NCI-H345 treated with DMSO at 0.1 percent for 48 hours (cell line): ENCODE measurements at regions not wholly inside any gene's neighbourhood (a gene's known extent, or its start where the extent isn't known, plus 50 kb on each side); places are given as distances from the start of the nearest gene placed in this dataset.

ENCODE experiments used
- DNase-seq: peaks from one replicate; lab custom pipeline; 2025; ENCODE audit not compliant: unreplicated experiment; lab: John Stamatoyannopoulos, UW

DNA sequence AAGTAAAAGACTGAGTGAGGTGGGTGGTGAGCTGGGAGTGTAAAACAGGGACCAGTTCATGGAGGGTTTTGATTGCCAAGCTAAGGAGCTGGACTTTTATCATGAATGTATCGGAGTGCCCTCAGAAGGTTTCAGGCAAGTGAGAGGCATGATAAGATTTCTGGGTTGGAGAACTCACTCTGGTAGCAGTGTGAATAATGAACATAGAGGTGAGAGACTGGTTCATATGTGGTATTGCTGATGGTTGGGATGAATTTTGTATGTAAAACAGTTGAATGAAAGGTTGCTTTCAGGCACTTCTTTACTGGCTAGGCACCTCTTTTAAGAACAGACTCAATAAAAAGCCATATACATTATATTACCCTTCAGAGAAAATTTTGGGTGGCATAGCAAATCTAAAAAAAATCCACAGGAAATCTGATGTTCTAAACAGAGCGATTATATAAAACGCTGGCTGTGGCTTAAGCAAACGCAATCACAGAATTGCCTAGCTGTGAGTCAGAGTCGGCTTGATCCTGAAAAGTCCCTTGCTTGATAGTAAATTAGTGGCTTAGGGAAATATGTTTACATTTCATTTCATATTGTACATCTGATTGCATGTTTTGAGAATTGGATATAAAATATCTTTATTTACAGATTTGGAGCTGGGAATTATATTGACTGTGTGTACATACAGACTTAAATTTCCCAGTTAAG lies 92.9 kb upstream of the HDAC9 start:
- no peak for DNase-seq

DNA sequence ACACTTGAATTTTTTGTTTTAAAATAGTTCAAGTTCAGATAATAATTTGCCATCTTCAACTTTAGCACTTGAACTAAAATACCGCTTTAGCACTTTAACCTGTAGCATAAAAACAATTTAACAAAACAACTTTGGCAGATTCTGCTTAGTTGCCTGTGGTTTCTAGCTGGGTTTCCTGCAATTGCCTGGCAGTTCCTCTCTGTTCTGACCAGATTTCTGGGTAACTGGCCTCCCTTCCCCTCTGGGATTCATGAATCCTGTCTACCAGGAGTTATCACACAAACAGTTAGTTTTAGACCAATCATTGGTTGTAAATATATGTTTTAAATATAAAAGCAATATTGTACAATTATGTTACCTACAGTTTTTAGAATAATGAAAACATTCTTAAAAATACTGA lies 89.8 kb upstream of the HDAC9 start:
- no peak for DNase-seq

DNA sequence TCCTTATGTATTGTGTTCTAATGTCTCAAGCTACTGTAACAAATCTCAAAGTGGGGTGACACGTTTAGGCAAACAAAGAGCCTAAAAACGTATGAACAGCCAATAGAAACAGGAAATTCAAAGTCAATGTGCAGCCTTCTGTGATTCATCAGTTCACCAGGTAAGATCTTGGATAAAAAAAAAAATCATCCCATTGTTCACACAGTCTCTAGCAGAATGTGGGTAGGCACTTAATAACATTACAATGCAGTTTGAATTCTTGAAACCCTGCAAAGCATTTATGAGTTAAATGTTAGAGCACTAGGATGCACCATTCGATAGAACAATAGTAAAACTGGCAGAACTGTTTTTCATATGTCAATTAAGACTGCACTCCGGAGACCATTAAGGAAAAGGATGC lies 88.2 kb upstream of the HDAC9 start:
- no peak for DNase-seq

DNA sequence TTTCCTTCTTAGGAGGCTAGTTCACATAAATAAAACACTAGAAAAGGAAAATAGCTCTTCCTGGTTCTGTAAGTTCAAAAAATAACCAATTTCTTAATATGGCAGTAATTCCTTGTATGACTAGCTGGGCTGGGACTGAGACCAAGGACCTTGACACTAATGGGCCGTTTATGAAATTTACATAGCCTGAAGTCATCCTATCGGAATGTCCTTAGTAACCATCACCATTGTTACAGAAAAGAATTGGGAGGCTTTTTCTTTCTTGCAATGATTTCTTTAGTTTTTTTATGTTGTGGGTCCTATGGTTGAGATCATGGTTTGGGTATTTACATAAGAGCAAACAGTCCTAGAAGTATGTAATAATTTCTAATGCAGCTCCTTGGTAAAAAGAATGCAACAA lies 87.1 kb upstream of the HDAC9 start:
- DNase-seq, result no peak

DNA sequence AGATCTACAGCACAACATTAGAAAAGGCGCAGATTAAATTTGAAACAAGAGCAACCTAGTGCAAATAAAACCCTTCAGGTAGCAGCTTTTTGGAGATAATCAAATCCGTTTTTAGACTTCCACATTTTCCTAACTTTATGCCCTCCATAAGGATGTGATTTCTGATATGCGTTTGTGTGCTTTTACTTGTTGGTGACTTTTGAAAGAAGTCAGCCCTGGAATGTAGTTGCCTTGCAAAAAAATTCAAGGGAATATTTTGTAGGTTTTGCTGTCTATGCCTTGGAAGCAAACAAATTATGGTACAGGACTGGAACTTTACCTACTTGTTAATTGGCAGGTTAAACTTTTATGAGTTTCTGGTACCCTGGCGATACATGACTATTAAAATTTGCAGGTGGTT lies 86.7 kb upstream of the HDAC9 start:
- no peak for DNase-seq

DNA sequence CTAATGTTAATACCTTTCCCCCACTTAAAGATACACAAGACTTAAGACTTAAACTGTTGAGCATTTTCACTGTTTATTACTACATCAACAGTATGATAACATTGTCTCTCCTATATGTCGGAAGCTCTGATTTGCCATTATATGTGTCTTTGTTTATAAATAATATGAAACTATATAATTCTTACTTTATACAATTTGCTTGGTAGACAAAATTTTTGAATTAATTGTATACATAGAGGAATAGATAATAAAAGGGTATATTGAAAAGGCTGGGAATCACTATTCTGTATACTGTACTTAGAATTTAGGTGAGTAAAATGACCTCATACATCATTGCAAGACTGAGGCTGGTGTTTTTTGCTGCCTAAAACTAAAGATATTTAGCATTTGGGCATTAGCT lies 82.1 kb upstream of the HDAC9 start:
- no peak for DNase-seq

DNA sequence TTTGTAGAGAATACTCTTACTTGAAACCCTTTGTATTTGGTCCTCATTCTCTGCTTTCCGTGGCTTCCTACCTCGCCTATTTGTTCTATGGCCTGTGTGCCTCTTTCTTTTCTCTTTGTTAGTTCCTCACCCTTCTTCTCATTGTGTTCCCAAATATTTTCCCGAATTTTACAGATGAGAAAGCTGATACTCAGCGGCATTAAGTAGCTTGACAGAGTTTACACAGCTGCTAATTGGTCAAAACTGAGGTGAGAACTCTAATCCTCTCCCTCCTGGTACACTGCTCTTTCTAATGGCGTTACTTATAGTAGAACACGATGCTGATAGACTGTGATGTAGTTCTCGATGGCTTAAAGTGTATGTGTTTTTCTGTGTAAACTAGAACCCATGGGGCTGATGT lies 80.7 kb upstream of the HDAC9 start:
- DNase-seq, result no peak

DNA sequence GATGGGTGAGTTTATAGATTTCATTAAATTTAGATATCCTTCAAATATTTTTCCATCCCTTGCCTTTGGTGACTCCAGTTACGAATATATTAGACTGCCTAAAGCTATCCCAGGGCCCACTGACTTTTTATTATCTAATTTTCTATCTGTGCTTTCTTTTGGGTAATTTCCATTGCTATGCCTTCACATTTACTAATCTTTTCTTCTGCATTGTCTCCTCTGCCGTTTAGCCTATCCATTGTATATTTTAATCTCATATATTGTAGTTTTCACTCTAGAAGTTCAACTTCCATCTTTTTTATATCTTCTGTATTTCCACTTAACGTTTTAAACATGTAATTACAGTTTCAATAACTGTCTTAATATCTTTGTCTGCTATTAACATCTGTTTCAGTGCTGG lies 78.6 kb upstream of the HDAC9 start:
- DNase-seq, result no peak

DNA sequence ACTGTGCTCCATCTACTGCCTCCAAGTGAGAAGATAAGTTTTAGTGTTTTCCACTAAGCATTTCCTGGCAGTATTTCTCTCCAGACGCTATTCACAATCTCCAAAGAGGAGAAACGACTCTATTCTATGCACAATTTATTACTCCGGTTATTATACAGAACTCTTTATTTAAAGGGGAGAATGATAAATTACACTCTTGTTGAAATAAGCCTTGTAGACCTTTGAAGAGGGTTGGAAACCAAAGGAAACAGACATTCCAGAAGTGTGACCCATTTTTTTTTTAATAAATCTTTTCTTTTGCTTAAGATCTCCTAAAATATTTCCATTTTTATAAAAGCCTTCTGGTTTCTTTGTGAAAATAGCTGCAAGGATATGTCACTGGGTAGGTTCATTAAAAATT lies 76.1 kb upstream of the HDAC9 start:
- DNase-seq, result no peak

- no peak for DNase-seq
These were observed 75.4 kb upstream of the HDAC9 start for GRCh38 chr7:18420108-18420507.

GRCh38 chr7:18420748-18421147 lies 74.8 kb upstream of the HDAC9 start:
- no peak for DNase-seq

GRCh38 chr7:18421297-18422002 lies 74.1 kb upstream of the HDAC9 start:
- DNase-seq, result no peak

DNA sequence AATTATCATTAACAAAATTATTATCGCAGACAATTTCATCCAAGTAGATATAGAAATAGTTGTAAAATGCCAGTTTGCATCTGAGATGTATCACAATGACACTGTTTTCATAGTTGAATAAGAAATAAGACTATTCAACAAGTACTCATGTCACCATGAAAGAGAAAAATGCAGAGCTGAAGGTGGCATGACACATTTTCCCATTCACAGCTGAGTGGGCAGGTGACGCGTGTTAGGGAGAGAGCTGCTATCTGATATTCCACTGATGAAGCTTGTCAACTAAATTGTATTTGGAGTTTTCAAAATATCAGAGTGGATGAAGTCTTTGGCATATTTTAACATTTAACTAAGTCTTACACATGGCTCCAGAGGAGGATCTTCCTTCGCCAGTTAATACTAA lies 70.3 kb upstream of the HDAC9 start:
- no peak for DNase-seq

DNA sequence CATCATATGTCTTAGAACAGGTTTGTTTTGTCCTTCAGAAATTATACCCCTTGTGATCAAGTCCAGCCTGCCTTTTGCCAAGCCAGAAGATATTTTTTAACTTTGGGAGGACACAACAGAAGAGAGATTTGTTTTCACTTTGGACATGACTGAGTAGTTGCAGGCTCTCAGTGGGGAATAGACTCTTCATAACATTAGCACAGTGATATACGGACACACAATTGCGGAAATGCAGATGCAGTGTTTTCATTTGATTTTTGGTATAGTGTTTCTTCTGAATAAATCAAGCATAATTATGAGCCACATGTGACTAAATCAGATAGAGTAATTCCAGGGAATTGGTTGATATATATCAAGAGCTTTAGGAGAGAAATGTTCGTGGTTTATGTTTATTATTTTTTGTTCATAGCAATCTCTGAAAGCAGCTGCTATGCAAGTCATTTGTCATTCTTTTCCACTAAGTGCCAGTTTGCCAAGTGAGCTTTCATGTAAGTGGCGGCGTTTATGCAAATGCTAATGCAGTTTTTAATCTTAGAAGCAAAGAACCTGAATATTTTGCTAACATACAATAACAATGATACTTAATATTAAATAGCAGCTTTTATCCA lies 69.6 kb upstream of the HDAC9 start:
- DNase-seq, result no peak

DNA sequence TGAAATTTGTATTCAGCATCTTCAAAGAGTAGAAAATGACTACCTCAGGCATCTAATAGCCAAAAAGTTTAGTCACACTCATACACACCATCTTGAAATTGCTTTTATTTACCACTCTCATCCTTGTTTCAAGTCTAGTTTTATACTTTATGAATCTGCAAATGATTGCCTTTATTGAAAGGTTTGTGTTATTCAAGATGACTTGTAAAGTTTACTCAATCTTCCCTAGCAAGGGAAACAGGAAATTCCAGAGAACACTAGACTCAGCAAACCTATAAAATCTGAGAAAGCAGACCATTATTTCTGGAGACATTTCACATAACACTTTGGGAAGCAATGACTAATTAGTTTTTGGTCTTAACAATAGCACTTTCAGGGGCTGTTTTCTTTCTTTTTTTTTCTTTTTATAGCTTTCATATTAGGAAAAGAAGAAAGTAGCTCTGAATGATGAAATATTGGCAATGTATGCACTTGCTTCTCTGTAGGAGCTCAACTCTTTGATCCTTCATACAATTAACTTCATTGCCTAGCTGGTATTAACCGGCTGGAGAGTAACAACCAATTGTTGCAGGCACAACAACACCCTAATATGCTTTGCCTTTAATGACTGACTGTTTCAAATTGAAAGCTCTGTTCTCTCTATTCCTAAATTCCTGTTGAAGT lies 68.9 kb upstream of the HDAC9 start:
- DNase-seq, result no peak

- no peak for DNase-seq
These were observed 66.0 kb upstream of the HDAC9 start for GRCh38 chr7:18429547-18429946.

DNA sequence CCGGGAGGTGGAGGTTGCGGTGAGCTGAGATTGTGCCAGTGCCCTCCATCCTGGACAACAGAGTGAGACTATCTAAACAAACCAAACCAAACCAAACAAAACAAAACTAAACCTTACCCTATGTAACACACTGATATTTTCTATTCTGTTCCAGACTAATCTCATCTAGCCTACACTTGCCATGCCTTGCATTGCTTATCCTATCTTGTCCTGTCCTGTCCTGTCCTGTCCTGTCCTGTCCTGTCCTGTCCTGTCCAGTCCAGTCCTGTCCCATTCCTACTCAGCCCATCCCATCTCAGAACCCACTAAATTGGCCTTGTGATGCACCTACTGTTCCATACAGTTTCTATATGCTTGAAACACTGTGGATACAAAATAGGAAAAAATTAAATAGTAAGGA lies 64.7 kb upstream of the HDAC9 start:
- DNase-seq, result no peak

GRCh38 chr7:18434171-18434570 lies 61.4 kb upstream of the HDAC9 start:
- DNase-seq, result no peak

DNA sequence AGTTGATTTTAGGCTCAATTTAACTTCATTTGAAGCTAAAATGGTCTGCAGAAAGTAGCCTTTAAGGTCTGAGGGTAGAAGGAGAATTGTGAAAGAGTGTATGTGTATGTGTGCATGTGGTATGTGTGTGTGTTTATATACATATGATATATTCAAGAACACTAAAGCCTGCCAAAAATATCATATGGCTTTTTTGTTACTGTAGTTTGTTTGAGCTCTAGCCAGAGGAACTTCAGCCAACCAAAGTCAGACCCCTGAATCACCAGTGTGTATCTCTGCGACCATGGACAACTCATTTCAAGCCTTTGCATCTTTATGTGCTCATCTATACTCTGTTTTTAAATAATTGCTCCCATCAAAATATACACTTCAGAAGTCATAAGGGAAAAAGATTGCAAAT lies 58.4 kb upstream of the HDAC9 start:
- DNase-seq, result no peak

GRCh38 chr7:18440934-18441333 lies 54.6 kb upstream of the HDAC9 start:
- DNase-seq, result no peak

- DNase-seq, result no peak
These were observed 50.7 kb upstream of the HDAC9 start for GRCh38 chr7:18444826-18445225.

- no peak for DNase-seq
These were observed 50.1 kb upstream of the HDAC9 start for GRCh38 chr7:18445483-18445882.
